HG03575 (cell line): ENCODE measurements at regions not wholly inside any gene's neighbourhood (a gene's known extent, or its start where the extent isn't known, plus 50 kb on each side); places are given as distances from the start of the nearest gene placed in this dataset.

Experiments
- ATAC-seq: cut with Tn5 transposase; IDR thresholded peaks from one replicate; pipeline ENCODE4 v1.9.1; 2021; ENCODE audit not compliant: unreplicated experiment, insufficient number of reproducible peaks, low FRiP score; ENCODE audit errors: extremely low read depth

GRCh38 chr14:29085546-29085945, 319.0 kb downstream of the FOXG1 start:
- no peak for ATAC-seq

- no peak for ATAC-seq
These were observed 323.3 kb downstream of the FOXG1 start for GRCh38 chr14:29089849-29090248.

GRCh38 chr14:29092121-29092520, 325.5 kb downstream of the FOXG1 start:
- no peak for ATAC-seq

- ATAC-seq, result no peak
These were observed 330.9 kb downstream of the FOXG1 start for GRCh38 chr14:29097476-29097875.

DNA sequence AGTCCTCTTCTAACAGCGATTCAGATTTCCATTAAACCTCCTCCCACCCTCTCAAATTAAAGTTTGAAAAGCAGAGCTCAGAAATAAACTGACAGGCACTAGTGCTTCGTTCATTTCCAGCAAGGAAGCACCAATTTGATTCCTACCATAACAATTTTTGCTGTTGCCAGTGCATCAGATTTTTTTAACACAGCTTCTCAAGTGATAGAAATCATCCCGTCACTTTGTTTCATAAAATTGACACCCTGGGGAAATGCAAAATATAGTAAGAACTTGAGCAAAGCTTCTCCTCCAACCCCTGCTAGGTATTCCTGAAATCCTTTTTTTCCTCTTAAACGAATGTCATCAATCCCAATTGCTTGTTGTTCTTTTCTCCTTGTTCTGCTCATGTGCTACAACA, 332.1 kb downstream of the FOXG1 start:
- ATAC-seq, result no peak

DNA sequence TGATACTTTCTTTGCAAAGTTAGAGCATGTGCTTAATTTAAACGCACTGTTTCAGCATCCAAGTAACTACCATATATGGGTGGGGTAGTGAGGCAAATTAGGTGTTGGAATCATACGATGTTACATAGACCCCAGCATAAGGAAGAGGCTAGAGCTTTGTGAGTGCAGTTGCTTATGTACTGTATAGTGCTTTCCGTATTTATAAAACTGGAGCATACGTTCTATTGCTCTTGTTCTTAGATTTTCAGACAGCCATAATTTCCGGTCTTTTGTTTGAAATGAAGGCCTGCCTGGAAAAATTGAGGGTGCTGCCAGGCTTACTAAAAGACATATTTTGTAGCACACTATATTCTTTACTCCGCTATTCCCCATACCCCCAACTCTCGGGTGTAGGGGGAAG, 335.7 kb downstream of the FOXG1 start:
- no peak for ATAC-seq

DNA sequence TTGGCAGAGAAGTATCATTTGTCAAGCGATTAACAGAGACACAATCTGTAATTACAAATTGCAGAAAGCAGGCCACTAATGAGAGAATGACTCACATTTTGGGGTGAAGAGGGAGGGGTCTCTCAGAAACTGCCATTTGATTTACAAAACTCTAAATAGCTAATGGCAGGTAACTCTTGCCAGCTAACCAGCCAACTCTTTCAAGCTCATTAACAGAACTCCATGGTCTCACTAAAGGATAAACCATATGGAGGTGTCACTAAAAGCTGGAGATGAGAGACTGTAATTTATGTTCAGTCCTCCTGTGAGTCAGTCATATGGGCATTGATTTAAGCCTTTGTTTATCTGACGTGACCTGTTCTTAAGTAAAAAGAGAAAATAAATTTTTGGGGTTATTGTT, 336.4 kb downstream of the FOXG1 start:
- ATAC-seq, result no peak

DNA sequence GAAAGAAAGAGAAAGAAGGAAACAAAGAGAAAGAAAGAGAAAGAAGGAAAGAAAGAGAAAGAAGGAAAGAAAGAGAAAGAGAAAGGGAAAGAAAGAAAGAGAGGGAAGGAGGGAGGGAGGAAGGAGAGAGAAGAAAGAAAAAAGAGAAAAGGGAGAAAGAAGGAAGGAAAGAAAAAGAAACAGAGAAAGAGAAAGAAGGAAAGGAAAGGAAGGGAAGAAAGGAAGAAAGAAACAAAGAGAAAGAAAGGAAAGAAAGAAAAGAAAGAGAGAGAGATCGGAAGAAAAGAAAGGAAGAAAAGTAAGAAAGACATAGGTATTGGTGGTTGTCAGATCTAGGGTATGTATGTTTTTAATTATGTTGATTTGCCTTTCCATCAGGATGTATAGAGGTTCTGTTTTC, 342.3 kb downstream of the FOXG1 start:
- ATAC-seq, result no peak

DNA sequence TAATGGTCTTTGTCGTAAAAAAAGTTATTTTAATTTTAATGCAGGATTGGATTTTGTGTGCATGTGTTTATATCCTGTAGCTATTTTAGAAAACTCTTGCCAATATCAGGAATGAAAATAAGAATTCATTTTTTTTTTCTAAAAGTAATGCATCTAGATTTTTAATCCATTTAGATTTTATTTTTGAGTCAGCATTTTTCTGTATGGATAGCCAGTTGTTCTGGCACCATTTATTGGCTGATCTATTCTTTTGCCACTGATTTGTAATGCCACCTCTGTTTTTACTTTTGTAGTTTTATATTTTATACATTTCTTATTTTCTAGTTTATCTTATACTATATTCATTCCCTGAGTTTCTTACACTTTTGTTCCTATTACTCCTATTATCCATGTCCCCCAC, 343.0 kb downstream of the FOXG1 start:
- no peak for ATAC-seq

- no peak for ATAC-seq
These were observed 345.0 kb downstream of the FOXG1 start for GRCh38 chr14:29111554-29111953.

DNA sequence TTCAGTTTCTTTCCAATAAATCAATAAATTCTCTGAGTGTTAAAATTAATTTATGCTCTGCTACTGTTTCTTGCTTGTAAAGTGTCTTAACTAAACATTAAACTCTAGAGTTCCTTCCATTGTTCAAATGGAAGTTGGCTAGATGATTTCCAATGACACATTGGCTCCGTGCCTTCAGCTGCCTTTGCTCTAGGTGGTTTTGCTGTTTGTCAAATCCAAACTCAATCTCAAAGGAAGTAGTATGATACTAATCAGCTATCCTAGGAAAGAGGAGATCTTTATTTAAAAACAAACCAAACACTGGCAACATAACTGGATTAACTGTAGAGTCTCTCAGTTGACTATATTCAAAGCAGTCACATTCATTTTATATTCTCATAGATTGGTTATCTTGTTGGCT, 356.4 kb downstream of the FOXG1 start:
- no peak for ATAC-seq

- ATAC-seq, result no peak
These were observed 359.8 kb downstream of the FOXG1 start for GRCh38 chr14:29126361-29126760.

GRCh38 chr14:29126865-29127264, 360.3 kb downstream of the FOXG1 start:
- no peak for ATAC-seq

- no peak for ATAC-seq
These were observed 373.4 kb downstream of the FOXG1 start for GRCh38 chr14:29140016-29140415.

DNA sequence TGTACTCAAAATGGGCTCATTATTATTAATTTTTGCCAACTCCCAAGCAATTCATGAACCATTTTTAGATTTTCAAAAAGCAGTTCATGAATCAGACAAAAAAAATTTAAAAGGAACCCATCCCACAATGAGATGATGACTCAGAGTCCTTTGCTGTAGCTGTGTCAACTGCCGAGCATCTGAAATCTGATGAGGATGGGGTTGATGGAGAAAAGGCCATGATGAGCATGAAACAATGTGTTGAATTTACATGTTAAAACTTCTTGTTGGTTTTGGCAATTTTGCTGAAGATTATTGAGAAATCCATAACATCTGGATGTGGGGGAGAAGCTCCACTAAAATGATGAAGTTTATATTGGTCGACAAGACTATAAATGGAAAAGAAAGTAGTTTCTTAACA, 378.0 kb downstream of the FOXG1 start:
- ATAC-seq, result no peak

GRCh38 chr14:29148221-29148620, 381.6 kb downstream of the FOXG1 start:
- no peak for ATAC-seq

DNA sequence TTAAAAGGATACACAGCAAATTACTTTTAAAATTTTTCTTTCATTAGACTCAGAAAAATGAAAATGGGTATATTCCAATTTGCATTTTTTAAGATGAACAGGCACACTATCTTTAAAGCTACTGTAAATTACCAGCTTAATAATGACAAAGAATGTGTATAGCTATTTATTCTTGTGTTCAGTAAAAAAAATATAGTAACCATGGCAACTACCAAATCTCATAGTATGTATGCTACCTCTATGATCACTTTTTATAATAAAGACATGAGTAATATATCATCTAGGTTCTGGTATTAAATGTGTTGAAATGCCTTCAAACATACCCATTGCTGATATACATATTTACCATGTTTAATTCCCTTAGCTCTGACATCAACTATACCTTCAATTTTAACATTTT, 383.2 kb downstream of the FOXG1 start:
- ATAC-seq, result no peak

- no peak for ATAC-seq
These were observed 384.1 kb downstream of the FOXG1 start for GRCh38 chr14:29150659-29151058.

GRCh38 chr14:29156096-29156495, 389.5 kb downstream of the FOXG1 start:
- ATAC-seq, result no peak

DNA sequence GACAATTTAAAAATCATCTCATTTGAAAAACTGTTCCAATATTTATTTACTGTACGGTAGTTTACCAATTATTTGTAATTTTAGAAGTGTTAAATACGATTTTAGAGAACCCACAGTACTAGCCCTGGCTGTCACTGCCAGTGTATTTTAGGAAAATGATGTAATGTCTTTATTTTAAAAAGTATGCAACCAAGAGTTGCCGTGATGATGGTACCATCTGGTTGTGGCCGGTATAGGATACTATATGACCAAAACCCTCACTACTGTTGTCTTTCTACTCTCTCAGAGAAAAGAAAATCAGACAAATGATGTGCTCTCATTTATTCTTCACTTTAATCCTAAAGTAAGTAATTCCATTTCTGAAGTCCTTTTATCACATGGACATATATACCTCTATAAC, 395.0 kb downstream of the FOXG1 start:
- ATAC-seq, result no peak

- no peak for ATAC-seq
These were observed 396.5 kb downstream of the FOXG1 start for GRCh38 chr14:29163109-29163508.

GRCh38 chr14:29165431-29165830, 398.8 kb downstream of the FOXG1 start:
- no peak for ATAC-seq
